T follicular helper cell (primary cell): ENCODE measurements at regions not wholly inside any gene's neighbourhood (a gene's known extent, or its start where the extent isn't known, plus 50 kb on each side); places are given as distances from the start of the nearest gene placed in this dataset.

Source experiments
- DNase-seq: peaks from one replicate; pipeline ENCODE4 v3.0.0-alpha.2; 2020; ENCODE audit warnings: low read depth

GRCh38 chr3:152100491-152101132 is 168.1 kb upstream of the MBNL1 start:
- DNase-seq = no peak

- DNase-seq = no peak
Measured at GRCh38 chr3:152102410-152102809, 166.3 kb upstream of the MBNL1 start.

- DNase-seq = no peak
Measured at GRCh38 chr3:152103257-152103656, 165.5 kb upstream of the MBNL1 start.

- DNase-seq = no peak
Measured at GRCh38 chr3:152104847-152105415, 163.8 kb upstream of the MBNL1 start.

GRCh38 chr3:152105446-152105845 is 163.3 kb upstream of the MBNL1 start:
- DNase-seq = no peak

- DNase-seq = no peak
Measured at GRCh38 chr3:152109038-152109437, 159.7 kb upstream of the MBNL1 start.

GRCh38 chr3:152113413-152113812 is 155.3 kb upstream of the MBNL1 start:
- DNase-seq = no peak

- no peak for DNase-seq
Measured at GRCh38 chr3:152113992-152114651, 154.6 kb upstream of the MBNL1 start.

GRCh38 chr3:152120601-152121269 is 148.0 kb upstream of the MBNL1 start:
- no peak for DNase-seq

GRCh38 chr3:152121270-152121636 is 147.5 kb upstream of the MBNL1 start:
- no peak for DNase-seq

GRCh38 chr3:152122851-152123250 is 145.9 kb upstream of the MBNL1 start:
- DNase-seq = no peak

GRCh38 chr3:152123457-152123856 is 145.3 kb upstream of the MBNL1 start:
- no peak for DNase-seq

- no peak for DNase-seq
Measured at GRCh38 chr3:152126260-152126659, 142.5 kb upstream of the MBNL1 start.

GRCh38 chr3:152127058-152127457 is 141.7 kb upstream of the MBNL1 start:
- DNase-seq = no peak

GRCh38 chr3:152128356-152128755 is 140.4 kb upstream of the MBNL1 start:
- DNase-seq = no peak

GRCh38 chr3:152139651-152140050 is 129.1 kb upstream of the MBNL1 start:
- no peak for DNase-seq

- DNase-seq = no peak
Measured at GRCh38 chr3:152146461-152146860, 122.3 kb upstream of the MBNL1 start.

- DNase-seq = no peak
Measured at GRCh38 chr3:152147748-152148147, 121.0 kb upstream of the MBNL1 start.

GRCh38 chr3:152148579-152148978 is 120.2 kb upstream of the MBNL1 start:
- DNase-seq = no peak

GRCh38 chr3:152149832-152150231 is 118.9 kb upstream of the MBNL1 start:
- no peak for DNase-seq

- no peak for DNase-seq
Measured at GRCh38 chr3:152151216-152151876, 117.4 kb upstream of the MBNL1 start.
